Kidney epithelial cell (primary cell): ENCODE measurements at regions not wholly inside any gene's neighbourhood (a gene's known extent, or its start where the extent isn't known, plus 50 kb on each side); places are given as distances from the start of the nearest gene placed in this dataset.
"Not testable (repeated sequence)": the region's sequence is repeated elsewhere in the genome, so short reads cannot be mapped to it uniquely, and the experiment has no call there.

Experiments
- DNase-seq: peaks from one replicate; pipeline ENCODE4 v3.0.0-alpha.2; 2010; ENCODE audit warnings: low read depth
- H3K27me3 ChIP-seq: 2 replicates; pipeline ENCODE4 v1.6.0; 2011; ENCODE audit warnings: low read length; ENCODE audit not compliant: control insufficient read depth, insufficient read depth
- H3K36me3 ChIP-seq: 2 replicates; pipeline ENCODE4 v1.5.1; 2011; ENCODE audit warnings: low read length; ENCODE audit not compliant: control insufficient read depth, insufficient read depth
- H3K4me3 ChIP-seq: 2 replicates; pipeline ENCODE4 v1.5.1; 2011; ENCODE audit warnings: low read depth, mild to moderate bottlenecking, control low read depth, low read length
- CTCF ChIP-seq: IDR thresholded peaks from 2 replicates; pipeline ENCODE4 v1.5.1; 2011; ENCODE audit warnings: mild to moderate bottlenecking, moderate library complexity, low read length, control low read depth, inconsistent platforms; ENCODE audit not compliant: insufficient read depth, poor library complexity, severe bottlenecking

GRCh38 chr12:107512391-107512790, 173.2 kb upstream of the PWP1 start:
- no peaks in the 10 kb centered on the region for H3K27me3 ChIP-seq
- DNase-seq: no peak
- H3K36me3 ChIP-seq: no peaks in the 10 kb centered on the region
- TF ChIP-seq CTCF: no peak
- H3K4me3 ChIP-seq: no peak overlapping the region

- Histone ChIP-seq H3K27me3 (no peaks in the 10 kb centered on the region), H3K36me3 (no peaks in the 10 kb centered on the region), H3K4me3 (no peak overlapping the region)
- no peak for DNase-seq
- no peak for TF ChIP-seq CTCF
These were observed 172.4 kb upstream of the PWP1 start for GRCh38 chr12:107513184-107513583.

GRCh38 chr12:107513636-107514400, 171.8 kb upstream of the PWP1 start:
- no peak for TF ChIP-seq CTCF
- no peak overlapping the region for H3K4me3 ChIP-seq
- H3K27me3 ChIP-seq: no peaks in the 10 kb centered on the region
- H3K36me3 ChIP-seq: no peaks in the 10 kb centered on the region
- DNase-seq: no peak

GRCh38 chr12:107514887-107515445, 170.6 kb upstream of the PWP1 start:
- no peak for TF ChIP-seq CTCF
- H3K4me3 ChIP-seq: no peak overlapping the region
- peak; percentile 71 for DNase-seq
- H3K27me3 ChIP-seq: no peaks in the 10 kb centered on the region
- H3K36me3 ChIP-seq: no peaks in the 10 kb centered on the region

- no peak overlapping the region for H3K4me3 ChIP-seq
- no peak for TF ChIP-seq CTCF
- H3K27me3 ChIP-seq: no peaks in the 10 kb centered on the region
- H3K36me3 ChIP-seq: no peaks in the 10 kb centered on the region
- DNase-seq: peak; percentile 99
These were observed 170.1 kb upstream of the PWP1 start for GRCh38 chr12:107515446-107515958.

GRCh38 chr12:107517816-107518215, 167.8 kb upstream of the PWP1 start:
- H3K36me3 ChIP-seq, H3K4me3 ChIP-seq, H3K27me3 ChIP-seq, DNase-seq: not testable (repeated sequence)
